ENCODE measurements at regions not wholly inside any gene's neighbourhood (a gene's known extent, or its start where the extent isn't known, plus 50 kb on each side); places are given as distances from the start of the nearest gene placed in this dataset.

GRCh38 chr2:43075811-43076585 is 150.4 kb downstream of the ZFP36L2 start:
- TF ChIP-seq CTCF (IDR thresholded peaks at IDR 0.05) = no peak
- Mint-ChIP-seq H3K27me3 (ENCODE audit: low read depth, poor library complexity) (peaks cover 5% of the 10 kb centered on the region), H3K4me3 (no peak overlapping the region), H3K9me3 (no peaks in the 10 kb centered on the region), H3K4me1 (peaks cover 48% of the 10 kb centered on the region), H3K36me3 (ENCODE audit: low read depth) (no peaks in the 10 kb centered on the region), H3K27ac (no peak overlapping the region)
- no peak for DNase-seq

- Mint-ChIP-seq H3K27ac (no peak overlapping the region), H3K9me3 (no peaks in the 10 kb centered on the region), H3K36me3 (ENCODE audit: low read depth) (no peaks in the 10 kb centered on the region), H3K4me3 (no peak overlapping the region), H3K4me1 (peaks cover 50% of the 10 kb centered on the region), H3K27me3 (ENCODE audit: low read depth, poor library complexity) (peaks cover 5% of the 10 kb centered on the region)
- no peak for DNase-seq
- TF ChIP-seq CTCF (IDR thresholded peaks at IDR 0.05) = no peak
Measured at GRCh38 chr2:43075054-43075593, 151.3 kb downstream of the ZFP36L2 start.

- Mint-ChIP-seq H3K27me3 (ENCODE audit: low read depth, poor library complexity) (peaks cover 5% of the 10 kb centered on the region), H3K9me3 (no peaks in the 10 kb centered on the region), H3K4me1 (peaks cover 53% of the 10 kb centered on the region), H3K36me3 (ENCODE audit: low read depth) (no peaks in the 10 kb centered on the region), H3K27ac (no peak overlapping the region), H3K4me3 (no peak overlapping the region)
- TF ChIP-seq CTCF (IDR thresholded peaks at IDR 0.05) = no peak
- no peak for DNase-seq
Measured at GRCh38 chr2:43074592-43075053, 151.8 kb downstream of the ZFP36L2 start.

GRCh38 chr2:43074052-43074451 is 152.4 kb downstream of the ZFP36L2 start:
- no peaks in the 10 kb centered on the region for H3K9me3 Mint-ChIP-seq
- no peak for DNase-seq

GRCh38 chr2:43073401-43073825 is 153.0 kb downstream of the ZFP36L2 start:
- Mint-ChIP-seq H3K36me3 (ENCODE audit: low read depth) (no peaks in the 10 kb centered on the region), H3K4me1 (peaks cover 63% of the 10 kb centered on the region), H3K4me3 (no peak overlapping the region), H3K9me3 (no peaks in the 10 kb centered on the region), H3K27me3 (ENCODE audit: low read depth, poor library complexity) (peaks cover 5% of the 10 kb centered on the region), H3K27ac (no peak overlapping the region)
- no peak for DNase-seq
- TF ChIP-seq CTCF (IDR thresholded peaks at IDR 0.05) = no peak

More at GRCh38 chr2:43074052-43074451, 152.4 kb downstream of the ZFP36L2 start:
- H3K4me1 Mint-ChIP-seq = peaks cover 57% of the 10 kb centered on the region
- TF ChIP-seq CTCF (IDR thresholded peaks at IDR 0.05) = no peak
- H3K27me3 Mint-ChIP-seq (ENCODE audit: low read depth, poor library complexity) = peaks cover 5% of the 10 kb centered on the region
- H3K36me3 Mint-ChIP-seq (ENCODE audit: low read depth) = no peaks in the 10 kb centered on the region
- H3K27ac Mint-ChIP-seq = peak overlapping the region; percentile 75
- H3K4me3 Mint-ChIP-seq = no peak overlapping the region

Measured in nephron progenitor cell (in vitro differentiated cells).